ENCODE measurements at regions not wholly inside any gene's neighbourhood (a gene's known extent, or its start where the extent isn't known, plus 50 kb on each side); places are given as distances from the start of the nearest gene placed in this dataset.

GRCh38 chr3:186476044-186476468 is 68.1 kb downstream of the CRYGS start:
- no peak for DNase-seq
- no peaks in the 10 kb centered on the region for H3K36me3 ChIP-seq (ENCODE audit: insufficient read depth, low read length)
- Mint-ChIP-seq H3K36me3 (no peaks in the 10 kb centered on the region), H3K27me3 (peaks cover 5 to 8% of the 10 kb centered on the region in 2 donors), H3K4me3 (no peak overlapping the region), H3K4me1 (no peaks in the 10 kb centered on the region), H3K27ac (no peak overlapping the region), H3K9me3 (no peaks in the 10 kb centered on the region)
- no peak overlapping the region for H3K4me3 ChIP-seq (ENCODE audit: low read length in 2 of 2)
- intact Hi-C loops (cut with micrococcal nuclease): no loop called here
- no peaks in the 10 kb centered on the region for H3K27me3 ChIP-seq (ENCODE audit: insufficient read depth, low read length)
- no peaks in the 10 kb centered on the region for H3K9me3 ChIP-seq (ENCODE audit: control insufficient read depth in 1 of 2, low read length in 2 of 2)
- CTCF ChIA-PET (ENCODE audit: partially characterized antibody): no interaction called here
- no peak overlapping the region for H3K27ac ChIP-seq (ENCODE audit: low read depth, low read length)
- POLR2A ChIA-PET (ENCODE audit: partially characterized antibody): no interaction called here
- no peaks in the 10 kb centered on the region for H3K4me1 ChIP-seq (ENCODE audit: insufficient read depth, low read length)

GRCh38 chr3:186473166-186473565 is 71.0 kb downstream of the CRYGS start:
- intact Hi-C loops (cut with micrococcal nuclease): no loop called here
- H3K9me3 ChIP-seq (ENCODE audit: control insufficient read depth in 1 of 2, low read length in 2 of 2): no peaks in the 10 kb centered on the region
- ChIA-PET POLR2A (ENCODE audit: partially characterized antibody) (no interaction called here), CTCF (ENCODE audit: partially characterized antibody) (no interaction called here)
- H3K36me3 Mint-ChIP-seq: no peaks in the 10 kb centered on the region
- no peak overlapping the region for H3K4me3 Mint-ChIP-seq
- H3K27me3 Mint-ChIP-seq: peaks cover 4 to 5% of the 10 kb centered on the region in 2 donors
- no peaks in the 10 kb centered on the region for H3K4me1 ChIP-seq (ENCODE audit: insufficient read depth, low read length)
- no peak overlapping the region for H3K4me3 ChIP-seq (ENCODE audit: low read length in 2 of 2)
- H3K36me3 ChIP-seq (ENCODE audit: insufficient read depth, low read length): no peaks in the 10 kb centered on the region
- DNase-seq: no peak
- no peak overlapping the region for H3K27ac ChIP-seq (ENCODE audit: low read depth, low read length)
- H3K27me3 ChIP-seq (ENCODE audit: insufficient read depth, low read length): no peaks in the 10 kb centered on the region
- no peak overlapping the region for H3K27ac Mint-ChIP-seq
- no peaks in the 10 kb centered on the region for H3K4me1 Mint-ChIP-seq
- no peaks in the 10 kb centered on the region for H3K9me3 Mint-ChIP-seq

- POLR2A ChIA-PET (ENCODE audit: partially characterized antibody): no interaction called here
- intact Hi-C loops (cut with micrococcal nuclease): no loop called here
Measured at GRCh38 chr3:186472456-186473008, 71.6 kb downstream of the CRYGS start.

GRCh38 chr3:186471771-186472170 is 72.4 kb downstream of the CRYGS start:
- ChIA-PET POLR2A (ENCODE audit: partially characterized antibody) (no interaction called here), CTCF (ENCODE audit: partially characterized antibody) (interaction anchor here (1.1 kb wide), 1 partner anchor 47 kb away, joined by 3 read pairs; no protein-coding TSS in a partner anchor)
- H3K9me3 ChIP-seq (ENCODE audit: control insufficient read depth in 1 of 2, low read length in 2 of 2): no peaks in the 10 kb centered on the region
- intact Hi-C loops (cut with micrococcal nuclease): no loop called here
- no peak overlapping the region for H3K27ac ChIP-seq (ENCODE audit: low read depth, low read length)
- Mint-ChIP-seq H3K4me1 (no peaks in the 10 kb centered on the region), H3K36me3 (no peaks in the 10 kb centered on the region), H3K27ac (no peak overlapping the region), H3K9me3 (no peaks in the 10 kb centered on the region), H3K4me3 (no peak overlapping the region), H3K27me3 (peaks cover 3 to 5% of the 10 kb centered on the region in 2 donors)
- DNase-seq: no peak
- H3K4me1 ChIP-seq (ENCODE audit: insufficient read depth, low read length): no peaks in the 10 kb centered on the region
- no peaks in the 10 kb centered on the region for H3K36me3 ChIP-seq (ENCODE audit: insufficient read depth, low read length)
- H3K4me3 ChIP-seq (ENCODE audit: low read length in 2 of 2): no peak overlapping the region
- H3K27me3 ChIP-seq (ENCODE audit: insufficient read depth, low read length): no peaks in the 10 kb centered on the region

More at GRCh38 chr3:186472456-186473008, 71.6 kb downstream of the CRYGS start:
- Histone ChIP-seq H3K4me1 (ENCODE audit: insufficient read depth, low read length) (no peaks in the 10 kb centered on the region), H3K27ac (ENCODE audit: low read depth, low read length) (no peak overlapping the region), H3K4me3 (ENCODE audit: low read length in 2 of 2) (no peak overlapping the region), H3K36me3 (ENCODE audit: insufficient read depth, low read length) (no peaks in the 10 kb centered on the region), H3K27me3 (ENCODE audit: insufficient read depth, low read length) (no peaks in the 10 kb centered on the region), H3K9me3 (ENCODE audit: control insufficient read depth in 1 of 2, low read length in 2 of 2) (no peaks in the 10 kb centered on the region)
- no peaks in the 10 kb centered on the region for H3K9me3 Mint-ChIP-seq
- H3K4me3 Mint-ChIP-seq: no peak overlapping the region
- no peak for DNase-seq
- CTCF ChIA-PET (ENCODE audit: partially characterized antibody): no interaction called here
- H3K27ac Mint-ChIP-seq: peak overlapping the region in 1 of 7 donors; percentile 23
- no peaks in the 10 kb centered on the region for H3K4me1 Mint-ChIP-seq
- H3K27me3 Mint-ChIP-seq: peaks cover 4 to 5% of the 10 kb centered on the region in 2 donors
- H3K36me3 Mint-ChIP-seq: no peaks in the 10 kb centered on the region

- ChIA-PET CTCF (ENCODE audit: partially characterized antibody) (no interaction called here), POLR2A (ENCODE audit: partially characterized antibody) (no interaction called here)
- H3K27me3 Mint-ChIP-seq: peaks cover 0 to 3% of the 10 kb centered on the region in 2 donors
- no peaks in the 10 kb centered on the region for H3K9me3 Mint-ChIP-seq
- intact Hi-C loops (cut with micrococcal nuclease): no loop called here
- no peaks in the 10 kb centered on the region for H3K36me3 Mint-ChIP-seq
- H3K27ac Mint-ChIP-seq: no peak overlapping the region
- Histone ChIP-seq H3K27ac (ENCODE audit: low read depth, low read length) (no peak overlapping the region), H3K36me3 (ENCODE audit: insufficient read depth, low read length) (no peaks in the 10 kb centered on the region), H3K4me1 (ENCODE audit: insufficient read depth, low read length) (no peaks in the 10 kb centered on the region), H3K4me3 (ENCODE audit: low read length in 2 of 2) (no peak overlapping the region), H3K27me3 (ENCODE audit: insufficient read depth, low read length) (no peaks in the 10 kb centered on the region), H3K9me3 (ENCODE audit: control insufficient read depth in 1 of 2, low read length in 2 of 2) (no peaks in the 10 kb centered on the region)
- no peak overlapping the region for H3K4me3 Mint-ChIP-seq
- DNase-seq: no peak
- peaks cover 0 to under 1% (median 0%) of the 10 kb centered on the region in 4 donors for H3K4me1 Mint-ChIP-seq
Measured at GRCh38 chr3:186469525-186469924, 74.7 kb downstream of the CRYGS start.

GRCh38 chr3:186467969-186468368 is 76.2 kb downstream of the CRYGS start:
- H3K27ac Mint-ChIP-seq: no peak overlapping the region
- H3K4me3 Mint-ChIP-seq: no peak overlapping the region
- H3K27me3 Mint-ChIP-seq: peaks cover 0 to 3% of the 10 kb centered on the region in 2 donors
- CTCF ChIA-PET (ENCODE audit: partially characterized antibody): no interaction called here
- Histone ChIP-seq H3K4me1 (ENCODE audit: insufficient read depth, low read length) (no peaks in the 10 kb centered on the region), H3K4me3 (ENCODE audit: low read length in 2 of 2) (no peak overlapping the region), H3K9me3 (ENCODE audit: control insufficient read depth in 1 of 2, low read length in 2 of 2) (no peaks in the 10 kb centered on the region), H3K27me3 (ENCODE audit: insufficient read depth, low read length) (no peaks in the 10 kb centered on the region), H3K27ac (ENCODE audit: low read depth, low read length) (no peak overlapping the region), H3K36me3 (ENCODE audit: insufficient read depth, low read length) (no peaks in the 10 kb centered on the region)
- POLR2A ChIA-PET (ENCODE audit: partially characterized antibody): no interaction called here
- DNase-seq: no peak
- intact Hi-C loops (cut with micrococcal nuclease): no loop called here
- H3K4me1 Mint-ChIP-seq: peaks cover 0 to 4% (median 0%) of the 10 kb centered on the region in 4 donors
- no peaks in the 10 kb centered on the region for H3K36me3 Mint-ChIP-seq
- no peaks in the 10 kb centered on the region for H3K9me3 Mint-ChIP-seq

GRCh38 chr3:186466391-186466974 is 77.7 kb downstream of the CRYGS start:
- CTCF ChIA-PET (ENCODE audit: partially characterized antibody): interaction anchor here (2.5 kb wide), 1 partner anchor 73 kb away, joined by 16 read pairs; no protein-coding TSS in a partner anchor
- no peaks in the 10 kb centered on the region for H3K27me3 Mint-ChIP-seq
- H3K4me1 ChIP-seq (ENCODE audit: insufficient read depth, low read length): no peaks in the 10 kb centered on the region
- H3K9me3 Mint-ChIP-seq: peaks cover 0 to 2% (median 0%) of the 10 kb centered on the region in 8 donors
- H3K4me3 ChIP-seq (ENCODE audit: low read length in 2 of 2): no peak overlapping the region
- H3K27me3 ChIP-seq (ENCODE audit: insufficient read depth, low read length): no peaks in the 10 kb centered on the region
- intact Hi-C loops (cut with micrococcal nuclease): no loop called here
- POLR2A ChIA-PET (ENCODE audit: partially characterized antibody): no interaction called here
- DNase-seq: no peak
- H3K27ac Mint-ChIP-seq: no peak overlapping the region
- H3K9me3 ChIP-seq (ENCODE audit: control insufficient read depth in 1 of 2, low read length in 2 of 2): no peaks in the 10 kb centered on the region
- H3K36me3 Mint-ChIP-seq: no peaks in the 10 kb centered on the region
- no peaks in the 10 kb centered on the region for H3K36me3 ChIP-seq (ENCODE audit: insufficient read depth, low read length)
- H3K4me3 Mint-ChIP-seq: no peak overlapping the region
- H3K27ac ChIP-seq (ENCODE audit: low read depth, low read length): no peak overlapping the region
- H3K4me1 Mint-ChIP-seq: peaks cover 0 to 4% (median 0%) of the 10 kb centered on the region in 4 donors
